Astrocyte of the hippocampus (primary cell): ENCODE measurements at regions not wholly inside any gene's neighbourhood (a gene's known extent, or its start where the extent isn't known, plus 50 kb on each side); places are given as distances from the start of the nearest gene placed in this dataset.

Experiments
- DNase-seq: peaks from one replicate; pipeline ENCODE4 v3.0.0; 2011; ENCODE audit warnings: low read depth, low spot score

DNA sequence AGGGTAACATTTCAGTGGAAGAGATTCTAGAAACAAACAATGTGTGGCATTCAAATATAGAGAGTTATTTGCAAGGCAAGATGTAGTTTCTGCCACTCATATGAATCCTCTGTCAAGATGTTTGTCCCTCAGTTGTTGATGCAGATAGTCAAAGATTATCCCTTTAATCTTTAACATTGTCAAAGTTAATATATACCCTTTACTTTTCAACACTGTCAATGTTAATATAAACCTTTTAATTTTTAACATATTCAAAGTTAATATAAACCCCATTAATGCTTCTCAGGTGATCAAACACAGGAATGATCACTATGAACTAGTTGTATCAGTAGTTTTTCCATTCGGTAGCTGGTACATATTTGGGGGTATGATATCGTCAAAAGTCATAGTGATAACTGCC, 51.9 kb upstream of the PICALM start:
- no peak for DNase-seq

- DNase-seq = no peak
Measured at GRCh38 chr11:86119906-86120305, 51.0 kb upstream of the PICALM start.

- DNase-seq = peak; percentile 88
Measured at GRCh38 chr11:86119077-86119476, 50.2 kb upstream of the PICALM start.
